GM12878 (cell line): ENCODE measurements at regions not wholly inside any gene's neighbourhood (a gene's known extent, or its start where the extent isn't known, plus 50 kb on each side); places are given as distances from the start of the nearest gene placed in this dataset.

ENCODE experiments used
- ATAC-seq: fragments of 200-7000 bp; cut with Tn5 transposase; 3 replicates; pipeline ENCODE4 v1.9.1; 2020; ENCODE audit warnings: mild to moderate bottlenecking, moderate library complexity
- BruUV-seq: library from RNA; stranded (reverse); fragments of 400-500 nt; replicated peaks from 2 replicates; lab custom pipeline; 2021; lab: Mats Ljungman, UMichigan
- CTCF ChIA-PET: fragments of 300-600 bp; sonication (Branson Sonifier 250); formaldehyde crosslinking; extraction: SDS; loops from one replicate; lab custom pipeline; 2021; ENCODE audit warnings: inconsistent platforms; lab: Yijun Ruan, JAX
- POLR2A ChIA-PET: fragments of 350-600 bp; formaldehyde crosslinking; extraction: SDS; loops from one replicate; lab custom pipeline; 2021; ENCODE audit warnings: inconsistent platforms; lab: Charles Lee
- RAD21 ChIA-PET: fragments of 300-600 bp; sonication (Branson Sonifier 250); formaldehyde crosslinking; loops from one replicate; lab custom pipeline; 2023; ENCODE audit warnings: antibody characterized with exemption; ENCODE audit not compliant: unreplicated experiment; lab: Charles Lee
- SMC1A ChIA-PET: fragments of 300-600 bp; sonication (Branson Sonifier 250); formaldehyde crosslinking; loops from one replicate; lab custom pipeline; 2023; ENCODE audit not compliant: unreplicated experiment, uncharacterized antibody; lab: Charles Lee
- DNase-seq: peaks from one replicate; pipeline ENCODE4 v3.0.0-alpha.2; 2011; ENCODE audit warnings: low read depth, low spot score
- FAIRE-seq: peaks from 3 replicates; lab custom pipeline; 2011; peaks lifted over from hg19 to GRCh38; lab: Jason Lieb, UNC
- H2AFZ ChIP-seq: 2 replicates; pipeline ENCODE4 v1.6.0; 2011; ENCODE audit warnings: low read depth, low read length, control low read depth; ENCODE audit not compliant: control insufficient read depth
- H3K27ac ChIP-seq: 2 replicates; pipeline ENCODE4 v1.5.1; 2011; ENCODE audit warnings: control low read depth; ENCODE audit not compliant: control insufficient read depth, insufficient read depth
- H3K27me3 ChIP-seq, 2 experiments: replicated peaks in 1 of 2; 2 replicates each; pipeline versions ENCODE4 v1.6.0 to v1.6.1; 2011; ENCODE audit warnings: low read length in 1 of 2; ENCODE audit not compliant: control insufficient read depth in 2 of 2, insufficient read depth in 2 of 2
- H3K36me3 ChIP-seq, 2 experiments: 2 replicates each; pipeline ENCODE4 v1.5.1; 2011; ENCODE audit warnings: low read length in 1 of 2; ENCODE audit not compliant: control insufficient read depth in 2 of 2, insufficient read depth in 2 of 2
- H3K4me1 ChIP-seq: 2 replicates; pipeline ENCODE4 v1.6.1; 2011; ENCODE audit warnings: mild to moderate bottlenecking, low read length, moderate library complexity, mixed read lengths; ENCODE audit not compliant: control insufficient read depth, insufficient read depth
- H3K4me2 ChIP-seq: 2 replicates; pipeline ENCODE4 v1.6.0; 2011; ENCODE audit warnings: control low read depth; ENCODE audit not compliant: control insufficient read depth, insufficient read depth
- H3K4me3 ChIP-seq: fragments of 200-600 bp; sonication (generic); 2 replicates; pipeline ENCODE4 v1.5.1; 2016
- H3K79me2 ChIP-seq: 2 replicates; pipeline ENCODE4 v1.6.0; 2011; ENCODE audit warnings: low read length; ENCODE audit not compliant: control insufficient read depth, insufficient read depth
- H3K9ac ChIP-seq: 2 replicates; pipeline ENCODE4 v1.8.0; 2011; ENCODE audit warnings: low read length, control low read depth, mixed read lengths; ENCODE audit not compliant: control insufficient read depth, insufficient read depth
- H3K9me3 ChIP-seq: replicated peaks from 3 replicates; pipeline ENCODE4 v1.5.1; 2011; ENCODE audit warnings: mild to moderate bottlenecking, low read length; ENCODE audit not compliant: control insufficient read depth, insufficient read depth
- H4K20me1 ChIP-seq: 2 replicates; pipeline ENCODE4 v1.6.0; 2011; ENCODE audit not compliant: control insufficient read depth, insufficient read depth
- CEBPB ChIP-seq, 2 experiments: fragments of 150-350 bp in 1 of 2; IDR thresholded peaks; 2 replicates each; pipeline ENCODE4 v1.6.1; 2012 to 2014; ENCODE audit warnings: low read depth in 2 of 2, low read length in 2 of 2, borderline replicate concordance in 1 of 2, inconsistent platforms in 1 of 2
- CREM ChIP-seq: IDR thresholded peaks from 2 replicates; pipeline ENCODE4 v1.6.1; 2014; ENCODE audit warnings: antibody characterized with exemption, low read depth
- E2F4 ChIP-seq: IDR thresholded peaks from 2 replicates; pipeline ENCODE4 v1.6.1; 2012; ENCODE audit warnings: low read depth, low read length, improper control_type of control experiment
- HSF1 ChIP-seq: fragments of 150-350 bp; IDR thresholded peaks from 2 replicates; pipeline ENCODE4 v1.6.1; 2014; ENCODE audit warnings: mild to moderate bottlenecking, low read depth, low read length
- MYB ChIP-seq: fragments of 150-350 bp; IDR thresholded peaks from 2 replicates; pipeline ENCODE4 v1.6.1; 2014; ENCODE audit warnings: mild to moderate bottlenecking, low read depth, low read length, borderline replicate concordance
- NRF1 ChIP-seq: conservative IDR thresholded peaks from 2 replicates; pipeline ENCODE4 v1.6.1; 2011; ENCODE audit warnings: mild to moderate bottlenecking, low read depth, low read length, improper control_type of control experiment
- PAX5 ChIP-seq: IDR thresholded peaks from 2 replicates; pipeline ENCODE4 v1.6.1; 2011; ENCODE audit warnings: low read depth, low read length, borderline replicate concordance
- ZBTB11 ChIP-seq: fragments of 450-650 bp; formaldehyde crosslinking; IDR thresholded peaks from 2 replicates; pipeline ENCODE4 v1.5.0; 2022; ENCODE audit warnings: mild to moderate bottlenecking, missing genetic modification characterization
- ZNF24 ChIP-seq: fragments of 450-650 bp; IDR thresholded peaks from 2 replicates; pipeline ENCODE4 v1.6.1; 2017; ENCODE audit warnings: antibody characterized with exemption, mild to moderate bottlenecking
- ZNF687 ChIP-seq: fragments of 450-650 bp; IDR thresholded peaks from 2 replicates; pipeline ENCODE4 v1.6.1; 2017; ENCODE audit warnings: mild to moderate bottlenecking, moderate library complexity
- ZZZ3 ChIP-seq: IDR thresholded peaks from 2 replicates; pipeline ENCODE4 v1.6.1; 2011; ENCODE audit warnings: low read depth; ENCODE audit not compliant: control insufficient read depth, insufficient read length
- WGBS: methylation state at CpG from one replicate; pipeline ENCODE4 v1.1.6; 2016; ENCODE audit warnings: low lambda C conversion rate; ENCODE audit not compliant: insufficient replicate concordance, insufficient coverage; ENCODE audit errors: missing lambda C conversion rate; 5-methylcytosine and 5-hydroxymethylcytosine counted together
- in situ Hi-C: fragments of 300-500 bp; cut with MboI; formaldehyde crosslinking; loops from 9 replicates; pipeline ENCODE4 v1.14.3; 2018; ENCODE audit warnings: mixed read lengths
- intact Hi-C: fragments of 100-400 bp; cut with micrococcal nuclease; formaldehyde crosslinking; loops from one replicate; pipeline ENCODE4 v1.14.2; 2022; ENCODE audit not compliant: unreplicated experiment

- TF ChIP-seq ZNF687: no peak
Measured at GRCh38 chr4:138899999-138900398, 115.6 kb upstream of the NOCT start (continued).

- no peak for ATAC-seq
- SMC1A ChIA-PET: interaction anchor here (0.6 kb wide), 1 partner anchor 17 kb away, joined by 3 read pairs; no protein-coding TSS in a partner anchor
Measured at GRCh38 chr4:138898282-138898681, 117.3 kb upstream of the NOCT start.

More at GRCh38 chr4:138898282-138898681, 117.3 kb upstream of the NOCT start:
- H3K9me3 ChIP-seq: no peaks in the 10 kb centered on the region
- no peaks in the 10 kb centered on the region for H3K36me3 ChIP-seq
- RAD21 ChIA-PET: no interaction called here
- BruUV-seq: no TSS peak
- no peaks in the 10 kb centered on the region for H3K79me2 ChIP-seq
- H4K20me1 ChIP-seq: no peaks in the 10 kb centered on the region
- CTCF ChIA-PET: interaction anchor here (1.8 kb wide), 1 partner anchor 27 kb away, joined by 7 read pairs; no protein-coding TSS in a partner anchor
- no peak overlapping the region for H3K4me2 ChIP-seq
- DNase-seq (no peak), FAIRE-seq (no peak)
- H3K4me3 ChIP-seq: no peak overlapping the region
- intact Hi-C loops (no loop called here), in situ Hi-C loops (no loop called here)
- POLR2A ChIA-PET: no interaction called here
- H2AFZ ChIP-seq: no peak overlapping the region
- 27% methylated on average over 2 of the region's 2 CpGs for WGBS
- H3K27me3 ChIP-seq: no peaks in the 10 kb centered on the region
- H3K4me1 ChIP-seq: no peaks in the 10 kb centered on the region
- no peak overlapping the region for H3K9ac ChIP-seq
- H3K27ac ChIP-seq: no peak overlapping the region
- TF ChIP-seq HSF1 (no peak), CEBPB (IDR thresholded peaks at IDR 0.05; ENCODE audit: borderline replicate concordance in 1 of 2, low read depth in 2 of 2, low read length in 2 of 2) (no peak), ZBTB11 (CRISPR knock-in tag) (no peak), ZZZ3 (no peak), CREM (no peak), PAX5 (no peak), E2F4 (no peak), ZNF24 (no peak), MYB (no peak), NRF1 (no peak)
- TF ChIP-seq, all 136 proteins: peak for 0
